H54 (cell line): ENCODE measurements at regions not wholly inside any gene's neighbourhood (a gene's known extent, or its start where the extent isn't known, plus 50 kb on each side); places are given as distances from the start of the nearest gene placed in this dataset.

ENCODE experiments used
- DNase-seq: peaks from one replicate; pipeline ENCODE4 v3.0.0; 2011; ENCODE audit warnings: low spot score, mixed read lengths; ENCODE audit not compliant: insufficient read length
- FAIRE-seq: peaks from 3 replicates; lab custom pipeline; 2011; peaks lifted over from hg19 to GRCh38; lab: Jason Lieb, UNC
- POLR2A ChIP-seq: IDR thresholded peaks from 2 replicates; pipeline ENCODE4 v1.6.1; 2011; ENCODE audit warnings: low read depth, mild to moderate bottlenecking, low read length

- no peak for TF ChIP-seq POLR2A
- DNase-seq (no peak), FAIRE-seq (no peak)
Measured at GRCh38 chr4:8710946-8711345, 118.4 kb downstream of the CPZ start.

DNA sequence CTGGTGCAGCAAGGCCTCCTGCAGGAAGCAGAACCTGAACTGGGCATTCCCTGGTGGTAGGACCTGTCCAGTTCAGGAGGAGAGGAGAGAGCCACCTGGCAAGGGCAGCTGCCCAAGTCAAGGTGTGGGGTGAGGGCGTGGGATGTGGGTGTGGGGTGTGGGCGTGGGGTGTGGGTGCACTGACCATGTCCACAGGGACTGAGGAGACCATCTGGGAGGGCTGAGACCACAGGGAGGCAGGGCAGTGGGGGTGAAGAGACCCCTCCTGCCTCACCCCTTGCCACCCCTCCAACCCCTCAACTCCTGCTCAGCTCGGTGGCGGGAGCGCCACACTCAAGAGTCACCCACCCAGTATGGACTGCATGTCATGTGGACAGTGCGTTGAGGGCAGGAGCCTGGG lies 117.9 kb downstream of the CPZ start:
- FAIRE-seq (no peak), DNase-seq (no peak)
- no peak for TF ChIP-seq POLR2A

DNA sequence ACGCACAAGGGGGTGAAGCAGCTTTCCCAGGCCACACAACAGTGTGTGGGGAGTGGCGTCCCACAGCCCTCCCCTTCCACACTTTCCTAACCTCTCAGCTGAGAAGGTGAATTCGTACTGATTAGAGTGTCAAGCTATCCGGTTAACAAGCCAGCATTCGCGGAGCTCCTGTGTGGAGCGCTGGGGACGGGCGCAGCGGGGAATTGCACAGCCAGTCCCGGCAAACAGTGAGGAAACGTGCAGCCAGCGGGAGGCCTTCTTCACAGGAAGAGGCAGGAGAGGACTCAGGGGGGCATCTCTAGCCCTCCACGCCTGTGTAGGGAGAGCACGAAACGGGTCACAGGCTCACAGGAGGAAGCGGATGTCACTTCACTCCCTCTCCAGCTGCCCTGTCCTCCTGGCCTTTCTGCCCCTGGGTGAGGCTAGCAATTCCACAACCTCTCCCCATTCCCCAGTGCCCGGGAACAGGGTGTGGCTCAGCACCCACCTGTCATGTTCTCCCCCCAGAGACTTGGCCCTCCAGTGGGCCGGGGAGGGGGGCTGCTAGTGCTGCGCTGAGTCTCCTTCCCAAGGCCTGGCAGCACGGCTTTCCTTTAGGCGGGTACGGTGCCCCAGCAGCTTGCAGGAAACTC lies 117.3 kb downstream of the CPZ start:
- FAIRE-seq (no peak), DNase-seq (no peak)
- no peak for TF ChIP-seq POLR2A

DNA sequence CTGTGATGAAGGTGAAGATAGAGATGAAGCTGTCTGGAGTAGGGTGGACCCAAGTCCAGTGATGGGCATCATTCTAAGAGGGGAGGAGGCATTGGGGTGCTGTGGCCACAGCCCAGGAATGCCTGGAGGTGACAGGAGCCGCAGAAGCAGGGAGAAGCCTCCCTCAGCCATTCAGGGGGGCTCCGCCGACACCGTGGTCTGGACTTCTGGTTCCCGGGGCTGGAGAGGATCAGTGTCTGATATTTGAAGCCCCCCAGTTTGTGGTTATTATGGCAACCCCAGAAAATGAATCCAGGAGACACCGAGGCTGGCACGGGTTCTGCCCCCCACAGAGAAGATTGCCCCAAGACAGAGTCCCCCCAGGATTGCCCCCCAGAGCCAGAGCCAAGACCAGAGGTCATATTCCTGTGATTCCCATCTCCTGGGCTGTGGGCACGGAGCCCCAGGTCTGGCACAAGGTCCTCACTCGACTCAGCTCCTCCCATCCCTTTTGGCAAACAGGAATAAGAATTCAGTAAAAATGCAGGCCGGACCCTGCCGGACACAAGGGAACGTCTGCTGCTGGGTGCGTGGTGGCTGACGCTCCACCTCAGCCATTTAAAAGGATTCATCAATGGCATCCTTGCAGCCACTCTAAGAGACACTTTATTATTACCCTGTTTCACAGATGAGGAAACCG lies 116.6 kb downstream of the CPZ start:
- no peak for DNase-seq
- no peak for FAIRE-seq
- no peak for TF ChIP-seq POLR2A

- DNase-seq, result no peak
- TF ChIP-seq POLR2A, result no peak
- FAIRE-seq, result no peak
Measured at GRCh38 chr4:8708401-8709021, 115.9 kb downstream of the CPZ start.

- no peak for TF ChIP-seq POLR2A
- DNase-seq (no peak), FAIRE-seq (no peak)
Measured at GRCh38 chr4:8707045-8707781, 114.6 kb downstream of the CPZ start.

DNA sequence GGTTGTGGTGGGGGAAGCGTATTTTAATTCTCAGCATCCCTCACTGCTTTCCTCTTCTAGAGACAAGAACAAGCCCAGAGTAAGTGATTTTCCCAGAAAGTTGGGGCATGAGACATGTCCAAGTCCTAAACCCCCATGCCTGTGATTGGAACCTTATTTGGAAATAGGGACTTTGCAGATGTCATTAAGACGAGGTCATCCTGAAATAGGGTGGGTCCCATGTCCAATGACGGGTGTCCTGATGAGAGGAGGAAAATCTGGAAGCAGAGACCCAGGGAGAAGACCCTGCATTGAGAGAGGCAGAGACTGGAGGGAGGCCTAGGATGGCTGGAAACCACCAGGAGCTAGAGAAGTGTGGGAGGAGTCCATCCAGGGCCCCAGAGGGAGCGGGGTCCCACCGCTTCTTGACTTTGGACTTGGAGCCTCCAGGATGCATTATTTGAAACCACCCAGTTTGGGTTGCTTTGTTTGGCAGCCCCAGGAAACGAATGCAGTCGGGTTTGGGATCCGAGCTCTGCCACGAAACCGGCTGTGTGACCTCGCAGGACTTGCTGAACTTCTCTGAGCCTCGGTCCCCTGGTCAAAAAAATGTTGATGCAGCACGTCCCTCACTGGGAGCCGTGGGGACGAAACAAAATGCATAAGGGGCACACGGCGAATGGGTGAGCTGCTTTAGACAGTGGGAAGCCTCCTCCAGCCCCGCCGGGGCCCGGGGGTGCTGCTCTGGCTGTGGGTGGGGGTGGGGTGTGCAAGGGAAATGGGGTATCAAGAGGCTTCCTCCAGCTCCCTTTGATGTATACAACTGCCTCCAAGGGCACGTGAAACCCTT lies 113.9 kb downstream of the CPZ start:
- TF ChIP-seq POLR2A, result no peak
- FAIRE-seq (no peak), DNase-seq (no peak)

DNA sequence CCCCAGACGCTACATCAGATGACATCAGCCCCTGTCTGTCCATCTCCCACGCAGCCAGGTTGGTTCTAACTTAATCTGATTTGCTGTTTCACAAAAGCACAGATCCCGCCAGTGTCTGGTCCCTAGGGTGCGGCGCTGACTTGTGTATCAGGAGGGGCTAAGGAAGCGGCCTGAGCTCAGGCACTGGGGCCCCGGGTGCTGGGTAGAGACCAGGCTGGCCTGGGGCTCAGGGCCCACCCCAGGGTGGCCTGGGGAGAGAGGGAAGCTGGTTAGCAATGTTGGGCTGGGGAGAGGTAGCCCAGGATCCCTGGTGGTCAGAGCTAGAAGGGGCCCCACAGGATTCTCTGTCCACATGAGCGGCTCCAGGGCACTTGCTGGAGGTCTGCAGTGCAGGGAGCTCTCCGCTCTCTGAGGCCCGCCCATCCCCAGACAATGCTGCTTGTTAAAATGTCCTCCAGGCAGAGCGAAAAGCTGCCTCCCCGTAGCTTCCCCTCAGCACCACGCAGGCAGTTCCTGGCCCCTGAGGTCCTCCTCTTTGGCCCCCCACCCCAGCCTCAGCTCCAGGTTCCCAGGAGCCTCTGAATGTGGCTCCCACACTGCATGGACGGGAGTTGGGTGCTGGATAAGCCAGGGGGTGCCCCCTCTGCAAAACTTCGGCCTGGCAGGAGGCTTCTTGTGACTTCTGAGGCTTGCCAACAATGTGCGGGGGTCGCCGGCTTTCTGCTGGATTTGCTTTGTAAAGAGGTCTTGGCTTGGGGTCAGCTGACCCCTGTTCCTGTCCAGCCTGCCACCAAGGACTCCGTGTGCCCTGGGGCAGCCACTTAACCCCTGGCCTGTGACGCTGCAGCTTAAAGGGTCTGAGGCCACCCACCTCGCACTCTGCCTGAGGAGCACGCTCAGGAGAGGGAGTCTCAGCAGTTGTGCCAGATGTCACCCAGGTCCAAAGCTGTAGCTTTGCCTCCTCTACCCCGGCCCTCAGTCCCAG lies 112.9 kb downstream of the CPZ start:
- FAIRE-seq (no peak), DNase-seq (no peak)
- no peak for TF ChIP-seq POLR2A

DNA sequence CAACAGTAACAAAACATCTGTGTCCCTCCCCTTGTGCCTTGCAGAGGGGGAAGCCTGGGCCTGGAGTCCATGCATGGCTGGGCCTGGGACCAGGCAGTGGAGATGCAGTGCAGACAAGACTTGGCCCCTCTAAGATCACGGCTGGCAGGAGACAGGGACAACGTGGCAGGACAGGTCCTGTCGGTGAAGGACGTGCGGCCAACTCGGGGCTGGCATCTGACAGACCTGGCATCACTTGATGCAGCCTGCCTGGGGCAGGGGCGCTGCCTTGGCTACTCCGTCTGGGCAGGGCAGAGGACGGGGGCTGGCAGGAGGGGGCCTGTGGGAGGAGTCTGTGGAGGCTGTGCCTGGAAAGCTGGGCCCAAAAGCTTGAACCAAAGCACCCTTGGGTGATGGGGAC lies 112.1 kb downstream of the CPZ start:
- TF ChIP-seq POLR2A, result no peak
- DNase-seq (no peak), FAIRE-seq (no peak)

GRCh38 chr4:8703857-8704495 lies 111.4 kb downstream of the CPZ start:
- TF ChIP-seq POLR2A, result no peak
- FAIRE-seq (no peak), DNase-seq (no peak)

DNA sequence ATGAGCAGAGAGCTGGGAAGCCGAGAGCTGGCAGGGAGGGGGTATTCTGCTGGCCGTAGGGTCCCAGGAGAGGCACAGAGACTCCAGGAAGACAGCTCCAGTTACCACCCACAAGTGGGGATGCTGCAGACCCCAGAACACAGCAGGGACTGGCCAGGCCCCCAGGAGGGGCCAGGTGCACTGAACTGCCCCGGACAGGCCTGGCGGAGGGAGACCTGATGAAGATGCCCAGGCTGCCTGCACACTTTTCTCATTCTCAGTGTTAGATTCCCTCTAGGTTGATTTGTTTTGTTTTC lies 110.8 kb downstream of the CPZ start:
- FAIRE-seq (no peak), DNase-seq (no peak)
- TF ChIP-seq POLR2A, result no peak

DNA sequence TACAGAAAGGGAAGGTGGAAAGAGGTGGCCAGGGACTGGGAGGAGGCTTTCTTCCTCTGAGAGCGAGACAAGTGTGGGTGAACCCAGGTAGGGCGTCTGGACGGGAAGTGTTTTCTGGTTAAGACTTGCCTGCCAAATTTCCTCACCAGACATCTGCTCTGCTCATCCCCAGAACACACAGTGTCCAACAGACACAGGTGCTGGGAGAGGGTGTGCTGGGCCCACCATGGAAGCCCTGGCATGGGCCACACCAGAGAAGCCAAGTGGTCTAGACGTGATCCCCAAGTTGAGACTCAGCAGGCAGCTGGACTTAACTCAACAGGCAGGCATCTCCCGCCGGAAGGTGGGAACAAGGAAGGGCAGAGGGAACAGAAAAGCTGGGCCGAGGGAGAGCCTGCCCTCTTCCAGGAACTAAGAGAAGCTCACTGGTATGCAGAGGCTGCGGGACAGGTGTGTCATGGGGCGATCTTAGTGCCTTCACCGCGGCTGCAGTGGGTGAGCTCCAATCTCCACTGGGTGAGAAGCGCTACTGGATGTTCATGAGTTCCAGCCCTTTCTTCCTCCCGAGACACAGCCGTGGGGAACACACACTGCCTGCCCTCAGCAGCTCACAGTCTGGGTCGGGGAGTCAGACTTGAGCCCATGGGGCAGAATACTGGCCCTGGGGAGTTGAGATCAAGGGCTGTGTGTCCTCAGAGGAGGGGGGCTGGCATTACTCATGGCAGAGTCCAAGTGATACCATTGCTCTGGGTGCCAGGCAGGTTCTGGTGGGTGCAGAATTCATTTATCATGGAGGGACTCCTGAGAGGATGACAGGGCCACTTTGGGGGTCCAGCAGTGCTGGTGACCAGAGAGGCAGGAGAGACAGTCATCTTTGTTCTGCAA lies 110.2 kb downstream of the CPZ start:
- TF ChIP-seq POLR2A, result no peak
- no peak for FAIRE-seq
- DNase-seq, result no peak
